Urinary bladder (tissue), 4 donors: ENCODE measurements at regions not wholly inside any gene's neighbourhood (a gene's known extent, or its start where the extent isn't known, plus 50 kb on each side); places are given as distances from the start of the nearest gene placed in this dataset. TPM values are rescaled to one million over a fixed set of nuclear protein-coding genes. Genes with fewer than 3 reads are reported as not detected.

Experiments used
- DNase-seq: peaks from one replicate; pipeline ENCODE4 v3.0.0-alpha.2; 2015; ENCODE audit errors: extremely low spot score
- H3K27ac ChIP-seq: one replicate; pipeline ENCODE4 v1.5.1; 2013; ENCODE audit warnings: low read depth, mild to moderate bottlenecking, moderate library complexity
- H3K36me3 ChIP-seq: one replicate; pipeline ENCODE4 v1.6.1; 2013; ENCODE audit warnings: mild to moderate bottlenecking, moderate library complexity; ENCODE audit not compliant: insufficient read depth
- H3K4me1 ChIP-seq: one replicate; pipeline ENCODE4 v1.6.1; 2013; ENCODE audit warnings: mild to moderate bottlenecking, moderate library complexity; ENCODE audit not compliant: insufficient read depth
- H3K4me3 ChIP-seq: one replicate; pipeline ENCODE4 v1.5.1; 2013; ENCODE audit warnings: low read depth, low read length
- WGBS: extraction: QIAGEN DNeasy Blood & Tissue Kit; methylation state at CpG from one replicate; pipeline ENCODE4 v1.1.7; 2013; 5-methylcytosine and 5-hydroxymethylcytosine counted together
- small RNA-seq: library from RNA; depleted of rRNA; stranded (forward); fragments of <200 nt; gene quantifications from one replicate; pipeline ENCODE3, GENCODE V24; 2014
- donor health status: healthy with polysubstance abuse.
- donor health status: healthy.

DNA sequence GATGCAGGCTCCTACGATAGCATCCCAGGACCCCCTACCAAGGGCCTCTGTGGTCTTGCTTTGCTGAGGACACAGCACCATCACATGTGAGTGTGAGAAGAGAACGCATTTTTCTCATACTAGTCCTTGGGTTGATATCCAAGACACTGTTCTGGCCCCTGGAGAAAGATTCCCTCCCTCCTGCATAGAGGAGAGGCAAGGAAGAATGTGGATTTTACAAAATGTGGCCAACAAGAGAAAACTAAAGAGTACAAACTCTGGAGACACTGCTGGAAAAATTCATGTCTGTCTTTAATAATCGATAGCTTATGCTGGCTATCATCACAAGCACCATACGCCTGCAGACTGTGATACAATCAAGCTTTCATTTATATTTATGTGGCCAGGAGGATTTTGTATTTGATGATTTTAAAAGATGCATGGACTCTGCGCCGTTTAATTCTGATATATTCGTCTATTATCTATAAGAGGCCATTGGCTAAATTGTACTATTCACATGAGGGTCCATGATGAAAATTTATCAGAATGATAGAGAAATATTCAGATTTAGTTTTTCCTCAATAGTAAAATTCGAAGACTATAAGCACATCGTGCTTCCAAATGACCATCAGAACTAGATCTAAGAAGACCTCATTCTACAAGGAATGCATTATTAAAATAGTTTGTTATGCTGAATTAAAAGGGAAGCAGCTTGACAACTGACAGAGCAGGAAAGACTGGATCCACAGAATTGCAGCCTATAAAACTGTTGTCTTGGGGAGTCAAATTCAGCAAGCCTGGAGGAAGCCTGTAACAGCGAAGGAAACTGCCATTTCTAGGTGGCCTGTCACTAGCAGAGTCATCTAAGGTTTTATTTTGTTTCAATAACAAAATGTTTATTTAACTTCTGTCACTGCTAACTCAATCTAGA is 578.7 kb downstream of the DIAPH3 start:
- Histone ChIP-seq H3K4me1 (no peaks in the 10 kb centered on the region), H3K36me3 (no peaks in the 10 kb centered on the region), H3K27ac (no peak overlapping the region), H3K4me3 (no peak overlapping the region)
- WGBS: 74% methylated on average over 10 of the region's 10 CpGs
- no peak for DNase-seq

DNA sequence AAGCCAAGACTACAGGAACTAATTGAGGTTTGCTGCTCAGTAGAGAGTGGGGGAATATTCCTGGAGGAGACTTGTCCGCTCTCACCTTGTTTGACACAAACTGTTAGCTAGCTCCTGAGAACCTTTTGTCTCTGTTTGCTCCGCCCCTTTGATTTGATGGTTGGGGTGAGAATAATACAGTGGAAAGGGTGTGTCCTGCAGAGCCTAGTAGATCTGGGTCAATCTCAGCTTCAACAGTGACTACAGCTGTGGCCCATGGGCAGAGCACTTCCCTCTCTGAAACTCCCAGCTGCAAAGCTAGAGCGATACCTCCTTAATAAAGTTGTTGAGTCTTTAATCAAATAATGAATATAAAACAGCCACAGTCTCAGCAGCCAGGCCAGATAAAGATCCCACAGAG is 576.7 kb downstream of the DIAPH3 start:
- WGBS: 65% methylated on average over 3 of the region's 3 CpGs
- Histone ChIP-seq H3K27ac (no peak overlapping the region), H3K36me3 (no peaks in the 10 kb centered on the region), H3K4me1 (no peaks in the 10 kb centered on the region), H3K4me3 (no peak overlapping the region)
- DNase-seq: no peak

DNA sequence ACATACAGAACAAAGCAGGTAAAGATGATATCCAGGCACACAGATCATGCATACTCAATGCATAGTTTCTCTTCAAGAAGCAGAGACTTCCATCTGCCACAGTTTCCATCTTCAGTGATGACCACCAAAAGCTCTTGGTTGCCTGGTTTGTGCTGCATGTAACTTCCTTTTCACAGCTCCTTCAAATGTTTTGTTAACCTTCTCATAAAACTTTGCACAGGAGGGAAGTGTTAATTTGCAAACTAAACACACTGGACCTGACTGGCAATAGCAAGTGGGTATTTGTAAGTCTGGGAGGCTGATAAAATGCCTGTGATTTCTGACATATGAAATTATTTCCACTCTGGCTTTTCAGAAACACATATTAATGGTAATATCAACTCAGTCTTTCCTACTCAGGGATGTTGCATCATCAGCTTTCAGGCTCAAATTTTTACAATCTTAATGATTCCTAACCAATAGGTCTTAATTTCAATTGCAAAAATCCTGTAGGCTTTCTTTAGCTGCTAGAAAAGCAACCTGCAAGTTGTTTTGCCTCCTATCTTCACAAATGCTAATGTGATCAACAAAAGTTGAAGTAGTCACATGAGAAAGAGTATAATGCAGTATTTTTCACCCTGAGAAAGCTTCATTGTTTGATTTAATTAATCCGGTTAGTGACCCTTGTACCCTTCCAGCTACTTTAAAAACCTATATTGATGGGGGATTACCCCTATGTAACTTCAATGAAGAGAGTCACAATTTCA is 575.6 kb downstream of the DIAPH3 start:
- H3K4me1 ChIP-seq: no peaks in the 10 kb centered on the region
- H3K27ac ChIP-seq: no peak overlapping the region
- no peaks in the 10 kb centered on the region for H3K36me3 ChIP-seq
- no peak overlapping the region for H3K4me3 ChIP-seq
- DNase-seq: no peak
- WGBS: 83% methylated on average over 1 of the region's 1 CpG

DNA sequence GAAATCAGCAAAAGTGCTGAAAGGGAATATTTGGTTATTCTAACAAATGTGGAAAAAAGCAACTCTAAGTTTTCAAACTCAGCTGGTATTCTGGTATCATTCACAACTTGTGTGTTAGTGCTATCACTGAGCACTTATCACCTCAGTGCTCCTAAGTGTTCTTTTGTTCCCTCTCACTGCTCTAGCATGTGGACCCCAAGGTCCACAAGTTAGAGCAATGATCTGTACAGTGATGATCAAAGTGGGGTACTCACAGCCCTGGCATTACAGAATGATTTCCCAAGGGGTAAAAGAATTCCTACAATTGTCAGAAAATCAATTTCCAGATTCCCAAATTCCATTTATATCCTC is 575.0 kb downstream of the DIAPH3 start:
- DNase-seq: no peak
- H3K27ac ChIP-seq: no peak overlapping the region
- no peaks in the 10 kb centered on the region for H3K36me3 ChIP-seq
- H3K4me3 ChIP-seq: no peak overlapping the region
- H3K4me1 ChIP-seq: no peaks in the 10 kb centered on the region

DNA sequence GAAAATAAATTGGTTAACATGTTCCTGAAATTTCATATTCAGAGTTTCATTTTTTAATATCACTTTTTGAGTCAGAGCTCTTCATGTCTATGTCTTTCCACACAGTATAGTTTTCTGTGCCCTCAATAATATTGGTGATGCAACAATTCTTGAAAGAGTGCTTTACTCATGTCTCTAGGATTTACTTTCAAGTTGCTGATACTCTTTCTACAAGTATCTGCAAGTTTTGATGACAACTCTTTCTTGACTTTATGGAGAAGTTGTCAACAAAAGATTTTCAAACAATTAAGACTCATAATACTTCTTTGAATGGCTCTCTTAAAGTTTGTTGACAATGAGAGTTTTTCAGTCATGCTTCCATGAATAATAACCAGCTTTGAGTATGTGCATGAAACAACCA is 561.7 kb downstream of the DIAPH3 start:
- no peak for DNase-seq
- no peak overlapping the region for H3K4me3 ChIP-seq
- H3K4me1 ChIP-seq: no peaks in the 10 kb centered on the region
- no peaks in the 10 kb centered on the region for H3K36me3 ChIP-seq
- H3K27ac ChIP-seq: no peak overlapping the region

DNA sequence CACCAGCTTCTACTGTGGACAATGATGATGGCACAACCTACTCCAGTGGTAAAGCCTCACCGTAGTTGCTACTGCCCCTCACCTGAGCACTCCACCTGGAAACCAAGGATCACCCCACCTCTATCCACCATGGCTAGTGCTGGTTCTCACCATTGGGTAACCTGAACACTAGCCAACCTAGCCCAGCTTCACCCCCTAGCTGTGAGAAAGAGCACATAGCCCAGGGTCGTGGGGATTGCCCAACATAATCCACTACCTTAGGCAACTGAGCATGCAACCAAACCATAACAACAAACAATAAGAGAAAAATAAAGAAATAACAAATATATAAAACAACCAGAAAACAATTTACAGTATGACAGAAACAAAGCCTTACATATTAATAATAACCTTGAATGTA is 560.1 kb downstream of the DIAPH3 start:
- 94% methylated on average over 2 of the region's 2 CpGs for WGBS
- Histone ChIP-seq H3K27ac (no peak overlapping the region), H3K36me3 (no peaks in the 10 kb centered on the region), H3K4me3 (no peak overlapping the region), H3K4me1 (no peaks in the 10 kb centered on the region)
- DNase-seq: no peak

DNA sequence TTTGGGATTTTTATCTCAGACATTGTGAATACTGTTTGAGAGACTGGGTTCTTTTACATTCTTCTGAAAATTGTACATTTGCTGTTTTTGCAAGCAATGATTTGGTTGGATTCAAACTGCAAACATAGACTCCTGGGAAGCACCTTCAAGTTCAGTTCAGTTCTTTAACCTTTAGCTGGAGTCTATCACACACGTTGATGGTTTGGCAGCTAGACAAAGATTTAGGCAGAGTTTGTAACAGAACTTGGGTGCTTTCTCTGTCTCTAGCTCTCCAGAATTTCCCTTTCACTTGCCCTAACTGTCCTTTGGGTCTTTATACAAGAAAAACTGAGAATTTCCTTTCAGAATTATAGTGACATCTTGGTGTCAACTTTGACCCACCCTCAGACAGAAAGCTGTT is 556.6 kb downstream of the DIAPH3 start:
- no peak for DNase-seq
- Histone ChIP-seq H3K36me3 (no peaks in the 10 kb centered on the region), H3K27ac (no peak overlapping the region), H3K4me1 (no peaks in the 10 kb centered on the region), H3K4me3 (no peak overlapping the region)
- 29% methylated on average over 1 of the region's 1 CpG for WGBS

DNA sequence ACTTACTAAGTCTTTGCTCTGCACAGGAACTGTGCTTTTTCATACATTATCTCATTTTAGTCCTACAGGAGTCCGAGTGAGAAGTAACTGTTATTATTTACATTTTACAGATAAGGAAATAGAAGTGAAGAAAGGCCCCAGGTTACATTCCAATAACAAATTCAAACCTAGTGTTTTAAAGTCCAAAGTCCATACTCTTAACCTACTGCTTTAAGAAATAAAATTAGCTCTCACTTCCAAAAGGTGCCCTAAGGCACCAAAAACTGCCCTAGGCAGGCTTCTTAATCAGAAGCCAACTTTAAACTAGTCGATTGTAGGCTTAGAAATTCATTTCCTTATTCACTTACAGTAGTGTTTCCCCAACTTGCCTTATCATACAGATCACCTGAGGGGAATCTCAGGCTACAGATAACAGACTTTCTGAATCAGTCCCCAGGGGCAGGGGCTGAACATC is 555.9 kb downstream of the DIAPH3 start:
- no peak overlapping the region for H3K27ac ChIP-seq
- no peaks in the 10 kb centered on the region for H3K36me3 ChIP-seq
- no peak overlapping the region for H3K4me3 ChIP-seq
- H3K4me1 ChIP-seq: no peaks in the 10 kb centered on the region
- DNase-seq: no peak
- 23% methylated on average over 2 of the region's 2 CpGs for WGBS

DNA sequence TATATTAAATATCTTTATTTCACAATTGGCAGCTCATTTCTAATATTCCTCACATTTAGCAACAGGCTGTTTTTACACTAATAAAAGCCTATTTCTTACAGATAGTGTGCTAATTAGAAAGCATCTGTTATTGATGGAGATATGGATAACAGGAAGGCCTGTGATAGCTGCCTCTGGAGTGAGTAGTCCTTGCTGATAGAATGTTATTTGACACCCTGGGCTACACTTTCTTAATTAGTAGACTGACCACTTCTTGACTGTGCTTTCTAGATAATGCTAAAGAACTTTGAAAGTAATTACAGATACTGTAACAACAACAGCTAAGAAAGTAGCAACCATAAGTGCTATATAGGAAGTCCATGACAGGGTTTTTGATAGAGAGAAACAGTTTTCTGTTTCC is 554.3 kb downstream of the DIAPH3 start:
- H3K27ac ChIP-seq: no peak overlapping the region
- H3K36me3 ChIP-seq: no peaks in the 10 kb centered on the region
- DNase-seq: no peak
- no peak overlapping the region for H3K4me3 ChIP-seq
- H3K4me1 ChIP-seq: no peaks in the 10 kb centered on the region

Small RNAs in the stretch of these regions (small RNA-seq; reads per million reads assigned to genes)
- gene AL161423.1 (not detected), gene HMGN2P39 (not detected), gene RNA5SP30 (not detected), gene RNU7-88P (not detected), gene RNY4P29 (not detected)
